ENCODE measurements at regions not wholly inside any gene's neighbourhood (a gene's known extent, or its start where the extent isn't known, plus 50 kb on each side); places are given as distances from the start of the nearest gene placed in this dataset.

- Histone ChIP-seq H3K9me3 (ENCODE audit: control insufficient read depth, insufficient read depth, low read depth, low read length) (no peaks in the 10 kb centered on the region), H3K27me3 (ENCODE audit: control insufficient read depth, insufficient read depth, low read length) (no peaks in the 10 kb centered on the region), H3K4me3 (ENCODE audit: low read depth in 2 of 2, low read length in 2 of 2) (no peak overlapping the region), H3K4me1 (ENCODE audit: control insufficient read depth, insufficient read depth, low read length) (no peaks in the 10 kb centered on the region), H3K27ac (ENCODE audit: low read length) (no peak overlapping the region), H3K36me3 (ENCODE audit: control insufficient read depth, insufficient read depth, low read length) (no peaks in the 10 kb centered on the region)
- no peak for TF ChIP-seq TCF7L2 (IDR thresholded peaks at IDR 0.05; ENCODE audit: low read depth, low read length)
- TF ChIP-seq CTCF (IDR thresholded peaks at IDR 0.05) = no peak
- no peak for TF ChIP-seq SIN3A (IDR thresholded peaks at IDR 0.05; ENCODE audit: borderline replicate concordance, insufficient read depth, low read depth, low read length)
- TF ChIP-seq POLR2AphosphoS5 (IDR thresholded peaks at IDR 0.05; ENCODE audit: low read depth, low read length) = no peak
- POLR2A ChIA-PET = no interaction called here
- ATAC-seq (no peak), DNase-seq (ENCODE audit: low read depth, low spot score) (no peak)
- in situ Hi-C loops (cut with HindIII; ENCODE audit: low pct_unique_long_range_greater_than_20kb, low sequenced_read_pairs) (no loop called here), intact Hi-C loops (cut with micrococcal nuclease; ENCODE audit: unreplicated experiment) (no loop called here)
- no TSS peak for BruUV-seq (replicated peaks)
- CTCF ChIA-PET = no interaction called here
Observed at GRCh38 chr7:91491868-91492267, 227.6 kb downstream of the FZD1 start.

- ChIA-PET CTCF (no interaction called here), POLR2A (interaction anchor here (0.7 kb wide), 1 partner anchor 134 kb away, joined by 3 read pairs; no protein-coding TSS in a partner anchor)
- Histone ChIP-seq H3K27me3 (ENCODE audit: control insufficient read depth, insufficient read depth, low read length) (no peaks in the 10 kb centered on the region), H3K4me3 (ENCODE audit: low read depth in 2 of 2, low read length in 2 of 2) (no peak overlapping the region), H3K36me3 (ENCODE audit: control insufficient read depth, insufficient read depth, low read length) (no peaks in the 10 kb centered on the region), H3K4me1 (ENCODE audit: control insufficient read depth, insufficient read depth, low read length) (no peaks in the 10 kb centered on the region), H3K27ac (ENCODE audit: low read length) (no peak overlapping the region), H3K9me3 (ENCODE audit: control insufficient read depth, insufficient read depth, low read depth, low read length) (no peaks in the 10 kb centered on the region)
- DNase-seq (ENCODE audit: low read depth, low spot score) = no peak
- intact Hi-C loops (cut with micrococcal nuclease; ENCODE audit: unreplicated experiment) = no loop called here
- no peak for ATAC-seq
- BruUV-seq (replicated peaks) = no TSS peak
- in situ Hi-C loops (cut with HindIII; ENCODE audit: low pct_unique_long_range_greater_than_20kb, low sequenced_read_pairs) = no loop called here
- TF ChIP-seq, protein P1, sequence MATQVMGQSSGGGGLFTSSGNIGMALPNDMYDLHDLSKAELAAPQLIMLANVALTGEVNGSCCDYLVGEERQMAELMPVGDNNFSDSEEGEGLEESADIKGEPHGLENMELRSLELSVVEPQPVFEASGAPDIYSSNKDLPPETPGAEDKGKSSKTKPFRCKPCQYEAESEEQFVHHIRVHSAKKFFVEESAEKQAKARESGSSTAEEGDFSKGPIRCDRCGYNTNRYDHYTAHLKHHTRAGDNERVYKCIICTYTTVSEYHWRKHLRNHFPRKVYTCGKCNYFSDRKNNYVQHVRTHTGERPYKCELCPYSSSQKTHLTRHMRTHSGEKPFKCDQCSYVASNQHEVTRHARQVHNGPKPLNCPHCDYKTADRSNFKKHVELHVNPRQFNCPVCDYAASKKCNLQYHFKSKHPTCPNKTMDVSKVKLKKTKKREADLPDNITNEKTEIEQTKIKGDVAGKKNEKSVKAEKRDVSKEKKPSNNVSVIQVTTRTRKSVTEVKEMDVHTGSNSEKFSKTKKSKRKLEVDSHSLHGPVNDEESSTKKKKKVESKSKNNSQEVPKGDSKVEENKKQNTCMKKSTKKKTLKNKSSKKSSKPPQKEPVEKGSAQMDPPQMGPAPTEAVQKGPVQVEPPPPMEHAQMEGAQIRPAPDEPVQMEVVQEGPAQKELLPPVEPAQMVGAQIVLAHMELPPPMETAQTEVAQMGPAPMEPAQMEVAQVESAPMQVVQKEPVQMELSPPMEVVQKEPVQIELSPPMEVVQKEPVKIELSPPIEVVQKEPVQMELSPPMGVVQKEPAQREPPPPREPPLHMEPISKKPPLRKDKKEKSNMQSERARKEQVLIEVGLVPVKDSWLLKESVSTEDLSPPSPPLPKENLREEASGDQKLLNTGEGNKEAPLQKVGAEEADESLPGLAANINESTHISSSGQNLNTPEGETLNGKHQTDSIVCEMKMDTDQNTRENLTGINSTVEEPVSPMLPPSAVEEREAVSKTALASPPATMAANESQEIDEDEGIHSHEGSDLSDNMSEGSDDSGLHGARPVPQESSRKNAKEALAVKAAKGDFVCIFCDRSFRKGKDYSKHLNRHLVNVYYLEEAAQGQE (IDR thresholded peaks at IDR 0.05; ENCODE audit: insufficient read depth in 1 of 2, low read depth in 2 of 2, low read length in 1 of 2) = no peak
- TF ChIP-seq SIN3A (IDR thresholded peaks at IDR 0.05; ENCODE audit: borderline replicate concordance, insufficient read depth, low read depth, low read length) = no peak
- no peak for TF ChIP-seq TCF7L2 (IDR thresholded peaks at IDR 0.05; ENCODE audit: low read depth, low read length)
- TF ChIP-seq POLR2AphosphoS5 (IDR thresholded peaks at IDR 0.05; ENCODE audit: low read depth, low read length) = no peak
- no peak for TF ChIP-seq CTCF (IDR thresholded peaks at IDR 0.05)
Observed at GRCh38 chr7:91492317-91492716, 228.1 kb downstream of the FZD1 start.

Measured in Panc1 (cell line).